ENCODE measurements at regions not wholly inside any gene's neighbourhood (a gene's known extent, or its start where the extent isn't known, plus 50 kb on each side); places are given as distances from the start of the nearest gene placed in this dataset.

GRCh38 chr3:72120806-72121778 is 336.1 kb upstream of the PROK2 start:
- FAIRE-seq = no peak

GRCh38 chr3:72120039-72120438 is 335.1 kb upstream of the PROK2 start:
- no peak for FAIRE-seq

GRCh38 chr3:72118628-72119027 is 333.7 kb upstream of the PROK2 start:
- no peak for FAIRE-seq

- no peak for FAIRE-seq
Observed at GRCh38 chr3:72116226-72116625, 331.3 kb upstream of the PROK2 start.

GRCh38 chr3:72115307-72115706 is 330.4 kb upstream of the PROK2 start:
- no peak for FAIRE-seq

- FAIRE-seq = no peak
Observed at GRCh38 chr3:72114773-72115172, 329.8 kb upstream of the PROK2 start.

GRCh38 chr3:72113964-72114363 is 329.0 kb upstream of the PROK2 start:
- FAIRE-seq = no peak

- FAIRE-seq = no peak
Observed at GRCh38 chr3:72113564-72113963, 328.6 kb upstream of the PROK2 start.

GRCh38 chr3:72112435-72112834 is 327.5 kb upstream of the PROK2 start:
- FAIRE-seq = no peak

GRCh38 chr3:72111265-72112205 is 326.6 kb upstream of the PROK2 start:
- no peak for FAIRE-seq

- FAIRE-seq = no peak
Observed at GRCh38 chr3:72109327-72110259, 324.6 kb upstream of the PROK2 start.

GRCh38 chr3:72105306-72105705 is 320.4 kb upstream of the PROK2 start:
- no peak for FAIRE-seq

- FAIRE-seq = no peak
Observed at GRCh38 chr3:72102112-72102616, 317.2 kb upstream of the PROK2 start.

GRCh38 chr3:72101494-72101893 is 316.5 kb upstream of the PROK2 start:
- no peak for FAIRE-seq

- no peak for FAIRE-seq
Observed at GRCh38 chr3:72100601-72101187, 315.7 kb upstream of the PROK2 start.

- no peak for FAIRE-seq
Observed at GRCh38 chr3:72100080-72100511, 315.1 kb upstream of the PROK2 start.

GRCh38 chr3:72099326-72100079 is 314.6 kb upstream of the PROK2 start:
- FAIRE-seq = no peak

- FAIRE-seq = no peak
Observed at GRCh38 chr3:72097053-72097452, 312.1 kb upstream of the PROK2 start.

GRCh38 chr3:72095521-72095920 is 310.6 kb upstream of the PROK2 start:
- FAIRE-seq = no peak

- no peak for FAIRE-seq
Observed at GRCh38 chr3:72093992-72094334, 309.0 kb upstream of the PROK2 start.
